H1 (cell line): ENCODE measurements at regions not wholly inside any gene's neighbourhood (a gene's known extent, or its start where the extent isn't known, plus 50 kb on each side); places are given as distances from the start of the nearest gene placed in this dataset.

ENCODE experiments used
- CTCF ChIA-PET: fragments of 300-600 bp; sonication (Branson Sonifier 250); formaldehyde crosslinking; loops from one replicate; lab custom pipeline; 2021; ENCODE audit not compliant: partially characterized antibody; lab: Charles Lee
- POLR2A ChIA-PET: fragments of 300-600 bp; sonication (Branson Sonifier 250); formaldehyde crosslinking; loops from one replicate; lab custom pipeline; 2021; ENCODE audit warnings: inconsistent platforms; ENCODE audit not compliant: partially characterized antibody; lab: Charles Lee
- DNase-seq, 2 experiments: peaks; one replicate each; pipeline versions ENCODE4 v3.0.0 to v3.0.0-alpha.2; 2010 to 2022; ENCODE audit warnings: low spot score in 2 of 2, low read depth in 1 of 2, mixed read lengths in 1 of 2
- FAIRE-seq: peaks from 2 replicates; lab custom pipeline; 2011; peaks lifted over from hg19 to GRCh38; lab: Jason Lieb, UNC
- H2AFZ ChIP-seq: 2 replicates; pipeline ENCODE4 v1.8.1; 2012; ENCODE audit warnings: low read length, inconsistent platforms
- H2AK5ac ChIP-seq: 2 replicates; pipeline ENCODE4 v1.6.1; 2013; ENCODE audit warnings: low read depth, low read length
- H2BK120ac ChIP-seq: replicated peaks from 2 replicates; pipeline ENCODE3; 2013; ENCODE audit warnings: low read depth, low read length, inconsistent platforms
- H2BK12ac ChIP-seq: 2 replicates; pipeline ENCODE4 v1.6.1; 2013; ENCODE audit warnings: low read depth, low read length
- H2BK15ac ChIP-seq: 2 replicates; pipeline ENCODE4 v1.6.1; 2013; ENCODE audit warnings: low read length
- H2BK20ac ChIP-seq: 2 replicates; pipeline ENCODE4 v1.6.1; 2013; ENCODE audit warnings: low read length
- H2BK5ac ChIP-seq: 2 replicates; pipeline ENCODE4 v1.6.1; 2013; ENCODE audit warnings: low read depth, low read length
- H3K14ac ChIP-seq: 2 replicates; pipeline ENCODE4 v1.6.1; 2013; ENCODE audit warnings: inconsistent platforms; ENCODE audit not compliant: insufficient read length
- H3K18ac ChIP-seq: 2 replicates; pipeline ENCODE4 v1.6.1; 2013; ENCODE audit warnings: low read length; ENCODE audit errors: extremely low read depth
- H3K23ac ChIP-seq: 2 replicates; pipeline ENCODE4 v1.6.1; 2013; ENCODE audit warnings: inconsistent platforms; ENCODE audit not compliant: insufficient read length
- H3K23me2 ChIP-seq: 2 replicates; pipeline ENCODE4 v1.6.1; 2013; ENCODE audit warnings: low read depth, low read length
- H3K27ac ChIP-seq: 2 replicates; pipeline ENCODE4 v1.6.1; 2011; ENCODE audit warnings: low read depth, low read length, inconsistent platforms
- H3K27me3 ChIP-seq, 4 experiments: replicated peaks in 1 of 4; 1 replicate in 1 of 4; 2 replicates in 3 of 4; pipeline versions ENCODE4 v1.6.1 to v1.8.1; 2011 to 2013; ENCODE audit warnings: low read length in 3 of 4, mild to moderate bottlenecking in 3 of 4, inconsistent platforms in 2 of 4, mixed read lengths in 2 of 4, moderate library complexity in 1 of 4; ENCODE audit not compliant: control insufficient read depth in 3 of 4, insufficient read depth in 3 of 4; ENCODE audit errors: extremely low read depth in 1 of 4
- H3K36me3 ChIP-seq, 4 experiments: 2 replicates each; pipeline versions ENCODE4 v1.6.1 to v1.8.1; 2011 to 2013; ENCODE audit warnings: mild to moderate bottlenecking in 4 of 4, low read length in 3 of 4, moderate library complexity in 2 of 4, control low read depth in 1 of 4, inconsistent platforms in 1 of 4; ENCODE audit not compliant: insufficient read depth in 4 of 4, control insufficient read depth in 2 of 4
- H3K4ac ChIP-seq: replicated peaks from 2 replicates; pipeline ENCODE3; 2013; ENCODE audit warnings: low read length, low read depth, mixed read lengths, inconsistent platforms; ENCODE audit not compliant: insufficient read length
- H3K4me1 ChIP-seq, 4 experiments: replicated peaks in 1 of 4; 1 replicate in 1 of 4; 2 replicates in 3 of 4; pipeline versions ENCODE4 v1.6.1 to v1.8.1; 2011 to 2013; ENCODE audit warnings: low read length in 3 of 4, inconsistent platforms in 2 of 4, mixed read lengths in 1 of 4; ENCODE audit not compliant: insufficient read depth in 4 of 4, control insufficient read depth in 3 of 4
- H3K4me2 ChIP-seq, 2 experiments: 2 replicates each; pipeline versions ENCODE4 v1.6.1 to v1.8.1; 2011 to 2013; ENCODE audit warnings: low read depth in 2 of 2, low read length in 2 of 2, control low read depth in 1 of 2, inconsistent platforms in 1 of 2, mild to moderate bottlenecking in 1 of 2; ENCODE audit not compliant: insufficient read depth in 1 of 2
- H3K4me3 ChIP-seq, 4 experiments: fragments of 200-600, 300-600 bp in 1 of 4; sonication (generic), shearing (Covaris generic), sonication (Bioruptor Twin) in 1 of 4; 2 replicates each; pipeline versions ENCODE4 v1.5.1 to v1.8.1; 2011 to 2016; ENCODE audit warnings: low read length in 4 of 4, low read depth in 3 of 4, control low read depth in 2 of 4, inconsistent platforms in 2 of 4, mild to moderate bottlenecking in 2 of 4, mixed read lengths in 1 of 4, moderate library complexity in 1 of 4; ENCODE audit not compliant: insufficient read depth in 2 of 4; ENCODE audit errors: extremely low read depth in 1 of 4
- H3K56ac ChIP-seq: replicated peaks from 2 replicates; pipeline ENCODE3; 2013; ENCODE audit warnings: low read depth, mild to moderate bottlenecking, mixed read lengths, low read length, inconsistent platforms; ENCODE audit not compliant: insufficient read length
- H3K79me1 ChIP-seq: 2 replicates; pipeline ENCODE4 v1.6.1; 2013; ENCODE audit warnings: low read depth, low read length, control low read depth
- H3K79me2 ChIP-seq, 2 experiments: 2 replicates each; pipeline versions ENCODE4 v1.6.1 to v1.8.1; 2012 to 2013; ENCODE audit warnings: low read length in 2 of 2, mild to moderate bottlenecking in 2 of 2, inconsistent platforms in 1 of 2; ENCODE audit not compliant: insufficient read depth in 2 of 2, control insufficient read depth in 1 of 2
- H3K9ac ChIP-seq, 4 experiments: replicated peaks in 1 of 4; 1 replicate in 1 of 4; 2 replicates in 3 of 4; pipeline versions ENCODE4 v1.6.1 to v1.8.1; 2011 to 2013; ENCODE audit warnings: low read depth in 3 of 4, low read length in 3 of 4, control low read depth in 2 of 4, mild to moderate bottlenecking in 2 of 4, moderate library complexity in 2 of 4, inconsistent platforms in 1 of 4; ENCODE audit errors: extremely low read depth in 1 of 4
- H3K9me3 ChIP-seq, 2 experiments: 2 replicates each; pipeline versions ENCODE4 v1.6.1 to v1.8.1; 2012 to 2013; ENCODE audit warnings: mild to moderate bottlenecking in 2 of 2, moderate library complexity in 2 of 2, control low read depth in 1 of 2, inconsistent platforms in 1 of 2, low read depth in 1 of 2, low read length in 1 of 2, mixed read lengths in 1 of 2; ENCODE audit not compliant: insufficient read depth in 2 of 2
- H4K20me1 ChIP-seq, 2 experiments: replicated peaks in 1 of 2; 2 replicates each; pipeline versions ENCODE3 to v1.8.1; 2011 to 2013; ENCODE audit warnings: inconsistent platforms in 2 of 2, low read length in 2 of 2, mild to moderate bottlenecking in 1 of 2; ENCODE audit not compliant: insufficient read depth in 2 of 2, control insufficient read depth in 1 of 2
- H4K5ac ChIP-seq: 2 replicates; pipeline ENCODE4 v1.6.1; 2013; ENCODE audit warnings: low read length, low read depth, mixed read lengths, inconsistent platforms; ENCODE audit not compliant: insufficient read length
- H4K8ac ChIP-seq: 2 replicates; pipeline ENCODE4 v1.8.0; 2013; ENCODE audit warnings: mild to moderate bottlenecking, moderate library complexity, low read length, inconsistent platforms; ENCODE audit not compliant: insufficient read depth; ENCODE audit errors: extremely low read depth
- H4K91ac ChIP-seq: replicated peaks from 2 replicates; pipeline ENCODE3; 2013; ENCODE audit warnings: low read length, mixed read lengths, inconsistent platforms; ENCODE audit not compliant: insufficient read length
- BCL11A ChIP-seq, 2 experiments: IDR thresholded peaks; one replicate each; pipeline ENCODE4 v1.6.1; 2011; ENCODE audit warnings: low read depth in 2 of 2, low read length in 2 of 2, mild to moderate bottlenecking in 2 of 2
- CBX8 ChIP-seq: fragments of 300-800, 300-1000 bp; sonication (generic); IDR thresholded peaks from 2 replicates; pipeline ENCODE4 v1.7.1; 2016; ENCODE audit warnings: low read depth, low read length, borderline replicate concordance
- CEBPB ChIP-seq: IDR thresholded peaks from 2 replicates; pipeline ENCODE4 v1.6.1; 2012; ENCODE audit warnings: low read depth, low read length
- CTCF ChIP-seq, 3 experiments: IDR thresholded peaks; 1 replicate in 2 of 3; 2 replicates in 1 of 3; pipeline versions ENCODE4 v1.5.1 to v1.6.1; 2011; ENCODE audit warnings: low read length in 3 of 3, mild to moderate bottlenecking in 3 of 3, inconsistent platforms in 2 of 3, low read depth in 1 of 3, moderate library complexity in 1 of 3; ENCODE audit not compliant: insufficient read depth in 1 of 3; ENCODE audit errors: control extremely low read depth in 1 of 3
- KDM1A ChIP-seq: fragments of 200-600, 300-600 bp; sonication (generic); IDR thresholded peaks from 2 replicates; pipeline ENCODE4 v1.7.1; 2016; ENCODE audit warnings: mild to moderate bottlenecking, low read length, borderline replicate concordance
- KDM4A ChIP-seq: IDR thresholded peaks from one replicate; pipeline ENCODE4 v1.7.1; 2012; ENCODE audit warnings: low read depth, mild to moderate bottlenecking, moderate library complexity, low read length, inconsistent platforms; ENCODE audit not compliant: severe bottlenecking
- NANOG ChIP-seq: IDR thresholded peaks from 2 replicates; pipeline ENCODE4 v1.6.1; 2011; ENCODE audit warnings: low read length, low read depth, mild to moderate bottlenecking, inconsistent platforms; ENCODE audit not compliant: insufficient read depth, poor library complexity, severe bottlenecking
- RAD21 ChIP-seq, 2 experiments: IDR thresholded peaks in 1 of 2; conservative IDR thresholded peaks in 1 of 2; 2 replicates each; pipeline ENCODE4 v1.6.1; 2011; ENCODE audit warnings: low read depth in 2 of 2, low read length in 2 of 2, improper control_type of control experiment in 1 of 2, inconsistent platforms in 1 of 2, mild to moderate bottlenecking in 1 of 2, moderate library complexity in 1 of 2
- SIRT6 ChIP-seq: IDR thresholded peaks from one replicate; pipeline ENCODE4 v1.7.1; 2012; ENCODE audit warnings: low read length, inconsistent platforms
- SIX5 ChIP-seq: IDR thresholded peaks from 2 replicates; pipeline ENCODE4 v1.6.1; 2011; ENCODE audit warnings: mild to moderate bottlenecking, low read depth, low read length
- TAF1 ChIP-seq: IDR thresholded peaks from 2 replicates; pipeline ENCODE4 v1.6.1; 2011; ENCODE audit warnings: mild to moderate bottlenecking, low read depth, low read length
- TCF12 ChIP-seq: IDR thresholded peaks from 2 replicates; pipeline ENCODE4 v1.6.1; 2011; ENCODE audit warnings: low read depth, mild to moderate bottlenecking, low read length
- WGBS, 2 experiments: shearing (Covaris generic) in 1 of 2; methylation state at CpG; one replicate each; pipeline versions ENCODE4 v1.1.6 to v1.1.7; 2013 to 2015; ENCODE audit warnings: low lambda C conversion rate in 2 of 2, mixed read lengths in 2 of 2, inconsistent platforms in 1 of 2, low coverage in 1 of 2, missing lambda C conversion rate in 1 of 2; ENCODE audit not compliant: insufficient replicate concordance in 2 of 2, insufficient coverage in 1 of 2, insufficient read length in 1 of 2; ENCODE audit errors: extremely low coverage in 1 of 2, missing lambda C conversion rate in 1 of 2; 5-methylcytosine and 5-hydroxymethylcytosine counted together

GRCh38 chr1:219665089-219665488, 52.2 kb upstream of the ZC3H11B start:
- no peaks in the 10 kb centered on the region; the same call in 1 of the 2 replicates for H3K23me2 ChIP-seq
- H2BK120ac ChIP-seq, result no peak overlapping the region
- H2BK5ac ChIP-seq, result no peak overlapping the region
- no peak overlapping the region for H3K4me3 ChIP-seq
- no peak overlapping the region for H3K56ac ChIP-seq
- H4K5ac ChIP-seq, result no peak overlapping the region
- H2AFZ ChIP-seq, result no peak overlapping the region
- no peak overlapping the region for H3K4ac ChIP-seq
- H3K4me2 ChIP-seq, result no peak overlapping the region
- H2BK20ac ChIP-seq, result no peak overlapping the region
- FAIRE-seq, result no peak
- H4K20me1 ChIP-seq, result no peaks in the 10 kb centered on the region
- H3K14ac ChIP-seq, result no peak overlapping the region
- no peak overlapping the region for H3K9ac ChIP-seq
- H4K91ac ChIP-seq, result no peak overlapping the region
- no peak for DNase-seq
- ChIA-PET POLR2A (no interaction called here), CTCF (interaction anchor here (0.6 to 1.5 kb wide), 2 partner anchors 107 to 147 kb away, joined by 3 to 5 read pairs; no protein-coding TSS in a partner anchor)
- H3K4me1 ChIP-seq, result peaks cover 0 to 6% (median 0%) of the 10 kb centered on the region in 4 experiments; a peak in 5 of 7 replicates
- no peaks in the 10 kb centered on the region for H3K27me3 ChIP-seq
- no peak overlapping the region for H2AK5ac ChIP-seq
- H3K79me1 ChIP-seq, result no peaks in the 10 kb centered on the region
- no peak overlapping the region for H3K18ac ChIP-seq
- no peak overlapping the region for H2BK15ac ChIP-seq
- WGBS, 2 experiments, result 100% methylated on average over 1 of the region's 1 CpG; no CpG with 5 or more reads in 1 of the 2 experiments
- H4K8ac ChIP-seq, result no peak overlapping the region
- no peak overlapping the region for H3K27ac ChIP-seq
- H3K36me3 ChIP-seq, result no peaks in the 10 kb centered on the region
- no peak overlapping the region for H2BK12ac ChIP-seq
- no peaks in the 10 kb centered on the region; a peak in 1 of 4 replicates for H3K9me3 ChIP-seq
- H3K79me2 ChIP-seq, result no peaks in the 10 kb centered on the region
- no peak overlapping the region for H3K23ac ChIP-seq
- TF ChIP-seq KDM4A, result no peak
- no peak for TF ChIP-seq CEBPB
- TF ChIP-seq TAF1, result no peak
- TF ChIP-seq TCF12, result no peak
- TF ChIP-seq SIX5, result no peak
- TF ChIP-seq RAD21 (IDR thresholded peaks at IDR 0.05 in 1 of 2, conservative IDR thresholded peaks at IDR 0.05 in 1 of 2; ENCODE audit: low read depth in 2 of 2, low read length in 2 of 2), result no peak
- TF ChIP-seq BCL11A (IDR thresholded peaks at IDR 0.05; ENCODE audit: low read depth in 2 of 2, low read length in 2 of 2), result no peak
- no peak for TF ChIP-seq CTCF (IDR thresholded peaks at IDR 0.05; ENCODE audit: control extremely low read depth in 1 of 3, insufficient read depth in 1 of 3, low read depth in 1 of 3, low read length in 3 of 3)
- no peak for TF ChIP-seq CBX8
- TF ChIP-seq KDM1A, result no peak
- no peak for TF ChIP-seq NANOG
- TF ChIP-seq SIRT6, result no peak
